Activated T-cell treated with anti-CD3 and anti-CD28 coated beads, Interleukin-2, amount 50 U/mL, for 72 hours (primary cell): ENCODE measurements at regions not wholly inside any gene's neighbourhood (a gene's known extent, or its start where the extent isn't known, plus 50 kb on each side); places are given as distances from the start of the nearest gene placed in this dataset.
"Not testable (repeated sequence)": the region's sequence is repeated elsewhere in the genome, so short reads cannot be mapped to it uniquely, and the experiment has no call there.

Source experiments
- ATAC-seq, 2 donors: fragments of 150-1000 bp; cut with Tn5 transposase; replicated peaks in 1 of 2; 2 replicates each; pipeline ENCODE4 v1.10.0; 2021; ENCODE audit warnings: moderate library complexity in 2 of 2, mild to moderate bottlenecking in 1 of 2
- DNase-seq, 2 donors: peaks; one replicate each; pipeline ENCODE4 v3.0.0; 2021 to 2022; ENCODE audit warnings: mixed read lengths in 1 of 2
- H3K27ac Mint-ChIP-seq: one replicate; pipeline ENCODE4 v1.8.0; 2022; ENCODE audit warnings: mild to moderate bottlenecking, moderate library complexity, mixed read lengths
- H3K27me3 Mint-ChIP-seq: one replicate; pipeline ENCODE4 v1.8.0; 2022; ENCODE audit warnings: low read depth, mixed read lengths
- H3K36me3 Mint-ChIP-seq, 2 donors: one replicate each; pipeline ENCODE4 v1.8.0; 2022; ENCODE audit warnings: mixed read lengths in 2 of 2, mild to moderate bottlenecking in 1 of 2; ENCODE audit not compliant: insufficient read depth in 2 of 2
- H3K4me1 Mint-ChIP-seq: one replicate; pipeline ENCODE4 v1.8.0; 2022; ENCODE audit warnings: low read depth, mixed read lengths
- H3K4me3 Mint-ChIP-seq, 2 donors: one replicate each; pipeline ENCODE4 v1.8.0; 2022; ENCODE audit warnings: mild to moderate bottlenecking in 2 of 2, mixed read lengths in 2 of 2, moderate library complexity in 2 of 2
- H3K9me3 Mint-ChIP-seq, 2 donors: one replicate each; pipeline ENCODE4 v1.8.0; 2022; ENCODE audit warnings: mixed read lengths in 2 of 2

GRCh38 chr7:148492157-148492860, 98.3 kb upstream of the C7orf33 start:
- Mint-ChIP-seq H3K27ac (no peak overlapping the region), H3K27me3 (peaks cover 37% of the 10 kb centered on the region), H3K9me3 (peaks cover 0 to 1% of the 10 kb centered on the region in 2 donors), H3K36me3 (no peaks in the 10 kb centered on the region), H3K4me1 (no peaks in the 10 kb centered on the region), H3K4me3 (no peak overlapping the region)
- DNase-seq (no peak), ATAC-seq (no peak)

- H3K27ac Mint-ChIP-seq = no peak overlapping the region
Measured at GRCh38 chr7:148495605-148496004, 95.0 kb upstream of the C7orf33 start.

GRCh38 chr7:148500978-148501377, 89.6 kb upstream of the C7orf33 start:
- H3K27me3 Mint-ChIP-seq = peaks cover 39% of the 10 kb centered on the region
- no peak overlapping the region for H3K27ac Mint-ChIP-seq
- H3K4me1 Mint-ChIP-seq = peaks cover 29% of the 10 kb centered on the region
- H3K36me3 Mint-ChIP-seq = no peaks in the 10 kb centered on the region
- DNase-seq = no peak
- no peaks in the 10 kb centered on the region for H3K9me3 Mint-ChIP-seq
- no peak for ATAC-seq
- H3K4me3 Mint-ChIP-seq = no peak overlapping the region

More at GRCh38 chr7:148495605-148496004, 95.0 kb upstream of the C7orf33 start:
- DNase-seq = no peak
- Mint-ChIP-seq H3K4me1 (peaks cover 7% of the 10 kb centered on the region), H3K36me3 (no peaks in the 10 kb centered on the region), H3K9me3 (peaks cover 0 to 1% of the 10 kb centered on the region in 2 donors), H3K27me3 (peaks cover 43% of the 10 kb centered on the region), H3K4me3 (no peak overlapping the region)
- no peak for ATAC-seq

- Mint-ChIP-seq H3K4me3 (peak overlapping the region in 1 of 2 donors; percentile 8), H3K27ac (no peak overlapping the region), H3K4me1 (peaks cover 58% of the 10 kb centered on the region), H3K36me3 (no peaks in the 10 kb centered on the region), H3K9me3 (no peaks in the 10 kb centered on the region), H3K27me3 (peaks cover 37% of the 10 kb centered on the region)
- ATAC-seq (no peak), DNase-seq (peak in 1 of 2 donors; percentile 17)
Measured at GRCh38 chr7:148503900-148504487, 86.6 kb upstream of the C7orf33 start.

GRCh38 chr7:148505645-148506375, 84.8 kb upstream of the C7orf33 start:
- ATAC-seq (no peak), DNase-seq (no peak)
- H3K27me3 Mint-ChIP-seq = peaks cover 30% of the 10 kb centered on the region
- no peaks in the 10 kb centered on the region for H3K36me3 Mint-ChIP-seq
- H3K9me3 Mint-ChIP-seq = no peaks in the 10 kb centered on the region
- H3K27ac Mint-ChIP-seq = no peak overlapping the region
- no peak overlapping the region for H3K4me3 Mint-ChIP-seq
- H3K4me1 Mint-ChIP-seq = peaks cover 48% of the 10 kb centered on the region

GRCh38 chr7:148507064-148507573, 83.4 kb upstream of the C7orf33 start:
- H3K27me3 Mint-ChIP-seq = peaks cover 22% of the 10 kb centered on the region

GRCh38 chr7:148507787-148508186, 82.8 kb upstream of the C7orf33 start:
- peak; percentile 71 to 81 for ATAC-seq
- peak overlapping the region; percentile 85 for H3K27ac Mint-ChIP-seq
- H3K4me1 Mint-ChIP-seq = peaks cover 34% of the 10 kb centered on the region
- no peaks in the 10 kb centered on the region for H3K9me3 Mint-ChIP-seq
- H3K4me3 Mint-ChIP-seq = peak overlapping the region; percentile 48 to 79
- DNase-seq = peak; percentile 32 to 37
- no peaks in the 10 kb centered on the region for H3K36me3 Mint-ChIP-seq
- peaks cover 27% of the 10 kb centered on the region for H3K27me3 Mint-ChIP-seq

More at GRCh38 chr7:148507064-148507573, 83.4 kb upstream of the C7orf33 start:
- H3K36me3 Mint-ChIP-seq, H3K9me3 Mint-ChIP-seq: not testable (repeated sequence)
- ATAC-seq (peak; percentile 88 to 91), DNase-seq (peak; percentile 56 to 57)
- Mint-ChIP-seq H3K4me1 (peaks cover 36% of the 10 kb centered on the region), H3K4me3 (peak overlapping the region; percentile 48 to 79), H3K27ac (peak overlapping the region; percentile 85)

- Mint-ChIP-seq H3K27me3 (peaks cover 26% of the 10 kb centered on the region), H3K9me3 (no peaks in the 10 kb centered on the region), H3K4me1 (no peaks in the 10 kb centered on the region), H3K4me3 (no peak overlapping the region), H3K36me3 (no peaks in the 10 kb centered on the region), H3K27ac (no peak overlapping the region)
- DNase-seq (no peak), ATAC-seq (no peak)
Measured at GRCh38 chr7:148514236-148514635, 76.3 kb upstream of the C7orf33 start.

- peaks cover 36% of the 10 kb centered on the region for H3K27me3 Mint-ChIP-seq
- no peaks in the 10 kb centered on the region for H3K9me3 Mint-ChIP-seq
- no peaks in the 10 kb centered on the region for H3K36me3 Mint-ChIP-seq
- DNase-seq = no peak
- no peak for ATAC-seq
- H3K4me3 Mint-ChIP-seq = no peak overlapping the region
- H3K4me1 Mint-ChIP-seq = no peaks in the 10 kb centered on the region
- H3K27ac Mint-ChIP-seq = no peak overlapping the region
Measured at GRCh38 chr7:148515237-148515636, 75.3 kb upstream of the C7orf33 start.

- Mint-ChIP-seq H3K4me3 (no peak overlapping the region), H3K36me3 (no peaks in the 10 kb centered on the region), H3K27me3 (peaks cover 44% of the 10 kb centered on the region), H3K4me1 (no peaks in the 10 kb centered on the region), H3K27ac (no peak overlapping the region), H3K9me3 (no peaks in the 10 kb centered on the region)
- ATAC-seq (no peak), DNase-seq (no peak)
Measured at GRCh38 chr7:148515728-148516695, 74.6 kb upstream of the C7orf33 start.

GRCh38 chr7:148519386-148519785, 71.2 kb upstream of the C7orf33 start:
- not testable (repeated sequence) for H3K27ac Mint-ChIP-seq, DNase-seq, H3K9me3 Mint-ChIP-seq, ATAC-seq, H3K4me1 Mint-ChIP-seq, H3K4me3 Mint-ChIP-seq, H3K36me3 Mint-ChIP-seq
- H3K27me3 Mint-ChIP-seq = peaks cover 64% of the 10 kb centered on the region

- Mint-ChIP-seq H3K36me3 (no peaks in the 10 kb centered on the region), H3K27ac (no peak overlapping the region), H3K27me3 (peaks cover 74% of the 10 kb centered on the region), H3K4me1 (no peaks in the 10 kb centered on the region), H3K4me3 (no peak overlapping the region), H3K9me3 (no peaks in the 10 kb centered on the region)
- no peak for DNase-seq
- no peak for ATAC-seq
Measured at GRCh38 chr7:148521271-148521670, 69.3 kb upstream of the C7orf33 start.
